C4-2B (cell line): ENCODE measurements at regions not wholly inside any gene's neighbourhood (a gene's known extent, or its start where the extent isn't known, plus 50 kb on each side); places are given as distances from the start of the nearest gene placed in this dataset.

ENCODE experiments used
- ZFX ChIP-seq: fragments of 450-650 bp; IDR thresholded peaks from 2 replicates; pipeline ENCODE4 v1.6.1; 2017
- TF ChIP-seq, protein P1 (sequence below): fragments of 450-650 bp; conservative IDR thresholded peaks from 2 replicates; pipeline ENCODE4 v1.5.1; 2017; ENCODE audit warnings: mild to moderate bottlenecking

DNA sequence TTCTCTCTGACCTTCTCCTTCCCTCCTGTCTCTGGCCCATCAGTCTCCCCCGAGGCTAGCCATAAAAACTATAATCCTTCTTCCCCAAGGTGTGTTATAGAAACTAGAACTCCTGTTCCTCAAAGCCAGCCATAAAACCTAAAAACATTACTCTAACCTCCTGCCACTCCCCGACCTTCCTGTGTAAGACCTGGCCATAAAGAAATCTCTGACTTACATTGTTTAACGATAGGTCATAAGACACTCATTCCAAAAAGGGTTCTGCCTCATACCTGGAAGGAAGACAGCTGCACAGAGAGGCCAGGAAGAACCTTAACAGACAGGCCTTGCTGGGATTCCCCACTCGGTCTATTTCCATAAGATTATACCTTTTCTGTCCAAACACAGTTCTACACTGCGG lies 70.9 kb upstream of the EEA1 start:
- TF ChIP-seq, protein P1, sequence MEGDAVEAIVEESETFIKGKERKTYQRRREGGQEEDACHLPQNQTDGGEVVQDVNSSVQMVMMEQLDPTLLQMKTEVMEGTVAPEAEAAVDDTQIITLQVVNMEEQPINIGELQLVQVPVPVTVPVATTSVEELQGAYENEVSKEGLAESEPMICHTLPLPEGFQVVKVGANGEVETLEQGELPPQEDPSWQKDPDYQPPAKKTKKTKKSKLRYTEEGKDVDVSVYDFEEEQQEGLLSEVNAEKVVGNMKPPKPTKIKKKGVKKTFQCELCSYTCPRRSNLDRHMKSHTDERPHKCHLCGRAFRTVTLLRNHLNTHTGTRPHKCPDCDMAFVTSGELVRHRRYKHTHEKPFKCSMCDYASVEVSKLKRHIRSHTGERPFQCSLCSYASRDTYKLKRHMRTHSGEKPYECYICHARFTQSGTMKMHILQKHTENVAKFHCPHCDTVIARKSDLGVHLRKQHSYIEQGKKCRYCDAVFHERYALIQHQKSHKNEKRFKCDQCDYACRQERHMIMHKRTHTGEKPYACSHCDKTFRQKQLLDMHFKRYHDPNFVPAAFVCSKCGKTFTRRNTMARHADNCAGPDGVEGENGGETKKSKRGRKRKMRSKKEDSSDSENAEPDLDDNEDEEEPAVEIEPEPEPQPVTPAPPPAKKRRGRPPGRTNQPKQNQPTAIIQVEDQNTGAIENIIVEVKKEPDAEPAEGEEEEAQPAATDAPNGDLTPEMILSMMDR: no peak
- no peak for TF ChIP-seq ZFX
